ENCODE measurements at regions not wholly inside any gene's neighbourhood (a gene's known extent, or its start where the extent isn't known, plus 50 kb on each side); places are given as distances from the start of the nearest gene placed in this dataset.

GRCh38 chr3:56952846-56953245, 107.6 kb upstream of the SPATA12 start:
- Histone ChIP-seq H3K27ac (ENCODE audit: low read length) (no peak overlapping the region), H3K4me1 (ENCODE audit: control insufficient read depth, insufficient read depth, low read length) (no peaks in the 10 kb centered on the region), H3K27me3 (ENCODE audit: control insufficient read depth, insufficient read depth, low read length) (no peaks in the 10 kb centered on the region), H3K36me3 (ENCODE audit: control insufficient read depth, insufficient read depth, low read length) (no peaks in the 10 kb centered on the region), H3K9me3 (ENCODE audit: control insufficient read depth, insufficient read depth, low read depth, low read length) (no peaks in the 10 kb centered on the region), H3K4me3 (ENCODE audit: low read depth in 2 of 2, low read length in 2 of 2) (no peak overlapping the region)
- TF ChIP-seq CTCF (IDR thresholded peaks at IDR 0.05) (no peak), REST (IDR thresholded peaks at IDR 0.05; ENCODE audit: insufficient read depth in 1 of 2, low read depth in 2 of 2, low read length in 1 of 2) (no peak), POLR2AphosphoS5 (IDR thresholded peaks at IDR 0.05; ENCODE audit: low read depth, low read length) (no peak), SIN3A (IDR thresholded peaks at IDR 0.05; ENCODE audit: borderline replicate concordance, insufficient read depth, low read depth, low read length) (no peak), TCF7L2 (IDR thresholded peaks at IDR 0.05; ENCODE audit: low read depth, low read length) (no peak)
- no peak for DNase-seq (ENCODE audit: low read depth, low spot score)
- no peak for ATAC-seq
- intact Hi-C loops (cut with micrococcal nuclease; ENCODE audit: unreplicated experiment): no loop called here
- BruUV-seq (replicated peaks): no TSS peak
- ChIA-PET POLR2A (no interaction called here), CTCF (no interaction called here)
- in situ Hi-C loops (cut with HindIII; ENCODE audit: low pct_unique_long_range_greater_than_20kb, low sequenced_read_pairs): no loop called here

- Histone ChIP-seq H3K27me3 (ENCODE audit: control insufficient read depth, insufficient read depth, low read length) (no peaks in the 10 kb centered on the region), H3K36me3 (ENCODE audit: control insufficient read depth, insufficient read depth, low read length) (no peaks in the 10 kb centered on the region), H3K4me1 (ENCODE audit: control insufficient read depth, insufficient read depth, low read length) (no peaks in the 10 kb centered on the region), H3K9me3 (ENCODE audit: control insufficient read depth, insufficient read depth, low read depth, low read length) (no peaks in the 10 kb centered on the region), H3K27ac (ENCODE audit: low read length) (no peak overlapping the region), H3K4me3 (ENCODE audit: low read depth in 2 of 2, low read length in 2 of 2) (no peak overlapping the region)
- TF ChIP-seq CTCF (IDR thresholded peaks at IDR 0.05) (no peak), REST (IDR thresholded peaks at IDR 0.05; ENCODE audit: insufficient read depth in 1 of 2, low read depth in 2 of 2, low read length in 1 of 2) (no peak), SIN3A (IDR thresholded peaks at IDR 0.05; ENCODE audit: borderline replicate concordance, insufficient read depth, low read depth, low read length) (no peak), TCF7L2 (IDR thresholded peaks at IDR 0.05; ENCODE audit: low read depth, low read length) (no peak), POLR2AphosphoS5 (IDR thresholded peaks at IDR 0.05; ENCODE audit: low read depth, low read length) (no peak)
- POLR2A ChIA-PET: no interaction called here
- CTCF ChIA-PET: no interaction called here
- intact Hi-C loops (cut with micrococcal nuclease; ENCODE audit: unreplicated experiment): no loop called here
- in situ Hi-C loops (cut with HindIII; ENCODE audit: low pct_unique_long_range_greater_than_20kb, low sequenced_read_pairs): no loop called here
- no peak for ATAC-seq
- DNase-seq (ENCODE audit: low read depth, low spot score): no peak
- no TSS peak for BruUV-seq (replicated peaks)
Observed at GRCh38 chr3:56952061-56952460, 108.4 kb upstream of the SPATA12 start.
